Astrocyte (in vitro differentiated cells and primary cell): ENCODE measurements at regions not wholly inside any gene's neighbourhood (a gene's known extent, or its start where the extent isn't known, plus 50 kb on each side); places are given as distances from the start of the nearest gene placed in this dataset.
A peak's percentile ranks its signal among the peaks of the same experiment; 100 is the strongest.
"Not testable (repeated sequence)": the region's sequence is repeated elsewhere in the genome, so short reads cannot be mapped to it uniquely, and the experiment has no call there.

ENCODE experiments used
- DNase-seq: peaks from one replicate; pipeline ENCODE4 v3.0.0-alpha.2; 2010; ENCODE audit warnings: low read depth
- FAIRE-seq: peaks from 2 replicates; lab custom pipeline; 2011; peaks lifted over from hg19 to GRCh38; lab: Jason Lieb, UNC
- H2AFZ ChIP-seq: 2 replicates; pipeline ENCODE4 v1.6.0; 2012; ENCODE audit warnings: low read depth, low read length, inconsistent platforms
- H3K27ac ChIP-seq: 2 replicates; pipeline ENCODE4 v1.5.1; 2011; ENCODE audit warnings: low read depth, low read length, inconsistent platforms
- H3K27me3 ChIP-seq: 2 replicates; pipeline ENCODE4 v1.6.0; 2011; ENCODE audit warnings: low read length, inconsistent platforms; ENCODE audit not compliant: insufficient read depth
- H3K36me3 ChIP-seq: 2 replicates; pipeline ENCODE4 v1.5.1; 2011; ENCODE audit warnings: low read length, inconsistent platforms; ENCODE audit not compliant: insufficient read depth
- H3K4me1 ChIP-seq: 2 replicates; pipeline ENCODE4 v1.5.1; 2011; ENCODE audit warnings: low read length, inconsistent platforms; ENCODE audit not compliant: insufficient read depth
- H3K4me2 ChIP-seq: 2 replicates; pipeline ENCODE4 v1.6.0; 2012; ENCODE audit warnings: low read length, inconsistent platforms
- H3K4me3 ChIP-seq: 2 replicates; pipeline ENCODE4 v1.5.1; 2011; ENCODE audit warnings: low read depth, mild to moderate bottlenecking, low read length, inconsistent platforms; ENCODE audit not compliant: insufficient read depth
- H3K79me2 ChIP-seq: 2 replicates; pipeline ENCODE4 v1.6.0; 2012; ENCODE audit warnings: mild to moderate bottlenecking, low read length, inconsistent platforms; ENCODE audit not compliant: insufficient read depth
- H3K9ac ChIP-seq: 2 replicates; pipeline ENCODE4 v1.6.0; 2012; ENCODE audit warnings: mild to moderate bottlenecking, low read length, inconsistent platforms
- H3K9me3 ChIP-seq: 2 replicates; pipeline ENCODE4 v1.5.1; 2012; ENCODE audit warnings: low read depth, mild to moderate bottlenecking, low read length, inconsistent platforms; ENCODE audit not compliant: insufficient read depth
- H4K20me1 ChIP-seq: 2 replicates; pipeline ENCODE4 v1.6.0; 2012; ENCODE audit warnings: low read length, inconsistent platforms; ENCODE audit not compliant: insufficient read depth
- H3K27ac Mint-ChIP-seq: one replicate; pipeline ENCODE4 v1.8.0; 2021; ENCODE audit warnings: mild to moderate bottlenecking, mixed read lengths; ENCODE audit not compliant: unreplicated experiment
- H3K27me3 Mint-ChIP-seq: one replicate; pipeline ENCODE4 v1.8.0; 2021; ENCODE audit warnings: low read depth, mixed read lengths; ENCODE audit not compliant: unreplicated experiment
- H3K36me3 Mint-ChIP-seq: one replicate; pipeline ENCODE4 v1.8.0; 2021; ENCODE audit warnings: low read depth, mixed read lengths; ENCODE audit not compliant: unreplicated experiment
- H3K4me1 Mint-ChIP-seq: one replicate; pipeline ENCODE4 v1.8.0; 2021; ENCODE audit warnings: low read depth, mixed read lengths; ENCODE audit not compliant: unreplicated experiment
- H3K4me3 Mint-ChIP-seq: one replicate; pipeline ENCODE4 v1.8.0; 2021; ENCODE audit warnings: mild to moderate bottlenecking, moderate library complexity, mixed read lengths; ENCODE audit not compliant: unreplicated experiment
- H3K9me3 Mint-ChIP-seq: one replicate; pipeline ENCODE4 v1.8.0; 2021; ENCODE audit warnings: mild to moderate bottlenecking, mixed read lengths; ENCODE audit not compliant: unreplicated experiment
- EZH2 ChIP-seq: IDR thresholded peaks from 2 replicates; pipeline ENCODE4 v1.6.1; 2012; ENCODE audit warnings: mild to moderate bottlenecking, low read length, inconsistent platforms; ENCODE audit not compliant: insufficient read depth
- TF ChIP-seq, protein P1 (sequence below): IDR thresholded peaks from 2 replicates; pipeline ENCODE4 v1.5.1; 2011; ENCODE audit warnings: low read depth, mild to moderate bottlenecking, inconsistent platforms, low read length, moderate library complexity; ENCODE audit not compliant: insufficient read depth

DNA sequence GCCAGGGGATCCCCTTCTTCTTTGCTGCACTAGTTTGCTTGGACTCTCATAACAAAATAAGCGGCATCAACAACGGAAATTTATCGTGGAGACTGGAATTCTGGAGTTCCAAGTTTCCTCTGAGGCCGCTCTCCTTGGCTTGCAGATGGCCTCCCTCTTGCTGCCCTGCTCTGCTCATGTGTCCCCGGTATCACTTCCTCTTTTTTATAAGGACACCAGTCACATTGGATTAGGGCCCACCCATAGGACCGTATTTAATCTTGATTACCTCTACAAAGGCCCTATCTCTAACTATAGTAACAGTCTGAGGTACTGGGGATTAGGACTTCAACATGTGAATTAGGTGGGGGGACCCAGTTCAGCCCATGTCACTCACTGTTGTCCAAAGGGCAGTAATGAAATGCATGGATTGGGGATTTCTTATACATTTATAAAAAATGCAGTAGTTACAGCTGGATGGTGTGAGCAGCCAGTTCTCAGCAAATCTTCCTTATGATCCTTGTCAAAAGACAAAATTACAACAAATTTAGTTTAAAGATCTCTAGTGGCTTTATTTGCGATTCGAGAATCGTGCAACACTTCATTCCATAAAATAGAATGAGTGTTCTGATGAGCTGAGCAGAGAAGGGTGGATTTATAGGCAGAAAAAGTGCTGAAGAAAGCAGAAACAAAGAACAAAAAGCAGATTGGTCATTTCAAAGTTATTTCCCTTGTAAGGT is 59.3 kb upstream of the AKAP12 start:
- H3K4me1 ChIP-seq: peaks cover 7% of the 10 kb centered on the region
- no peak overlapping the region for H3K4me3 Mint-ChIP-seq
- H3K36me3 Mint-ChIP-seq: no peaks in the 10 kb centered on the region
- H3K9me3 Mint-ChIP-seq: peaks cover 10% of the 10 kb centered on the region
- H3K4me1 Mint-ChIP-seq: no peaks in the 10 kb centered on the region
- no peaks in the 10 kb centered on the region for H3K36me3 ChIP-seq
- H3K4me2 ChIP-seq: no peak overlapping the region
- peaks cover 2% of the 10 kb centered on the region for H3K27me3 Mint-ChIP-seq
- no peaks in the 10 kb centered on the region for H4K20me1 ChIP-seq
- no peaks in the 10 kb centered on the region for H3K79me2 ChIP-seq
- no peak overlapping the region for H3K27ac ChIP-seq
- H2AFZ ChIP-seq: no peak overlapping the region
- TF ChIP-seq, protein P1, sequence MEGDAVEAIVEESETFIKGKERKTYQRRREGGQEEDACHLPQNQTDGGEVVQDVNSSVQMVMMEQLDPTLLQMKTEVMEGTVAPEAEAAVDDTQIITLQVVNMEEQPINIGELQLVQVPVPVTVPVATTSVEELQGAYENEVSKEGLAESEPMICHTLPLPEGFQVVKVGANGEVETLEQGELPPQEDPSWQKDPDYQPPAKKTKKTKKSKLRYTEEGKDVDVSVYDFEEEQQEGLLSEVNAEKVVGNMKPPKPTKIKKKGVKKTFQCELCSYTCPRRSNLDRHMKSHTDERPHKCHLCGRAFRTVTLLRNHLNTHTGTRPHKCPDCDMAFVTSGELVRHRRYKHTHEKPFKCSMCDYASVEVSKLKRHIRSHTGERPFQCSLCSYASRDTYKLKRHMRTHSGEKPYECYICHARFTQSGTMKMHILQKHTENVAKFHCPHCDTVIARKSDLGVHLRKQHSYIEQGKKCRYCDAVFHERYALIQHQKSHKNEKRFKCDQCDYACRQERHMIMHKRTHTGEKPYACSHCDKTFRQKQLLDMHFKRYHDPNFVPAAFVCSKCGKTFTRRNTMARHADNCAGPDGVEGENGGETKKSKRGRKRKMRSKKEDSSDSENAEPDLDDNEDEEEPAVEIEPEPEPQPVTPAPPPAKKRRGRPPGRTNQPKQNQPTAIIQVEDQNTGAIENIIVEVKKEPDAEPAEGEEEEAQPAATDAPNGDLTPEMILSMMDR: no peak
- no peak for TF ChIP-seq EZH2
- DNase-seq (no peak), FAIRE-seq (no peak)
- no peak overlapping the region for H3K9ac ChIP-seq
- H3K4me3 ChIP-seq: no peak overlapping the region
- H3K9me3 ChIP-seq: no peaks in the 10 kb centered on the region
- H3K27ac Mint-ChIP-seq: no peak overlapping the region
- H3K27me3 ChIP-seq: no peaks in the 10 kb centered on the region

GRCh38 chr6:151181706-151182363 is 57.9 kb upstream of the AKAP12 start:
- no peaks in the 10 kb centered on the region for H3K79me2 ChIP-seq

GRCh38 chr6:151182958-151183357 is 56.8 kb upstream of the AKAP12 start:
- H3K36me3 Mint-ChIP-seq, H2AFZ ChIP-seq, H3K4me3 Mint-ChIP-seq, H3K9me3 ChIP-seq, H4K20me1 ChIP-seq, H3K27ac ChIP-seq, DNase-seq, H3K27ac Mint-ChIP-seq, H3K27me3 Mint-ChIP-seq, H3K9me3 Mint-ChIP-seq, H3K27me3 ChIP-seq, H3K4me1 ChIP-seq, H3K36me3 ChIP-seq, H3K4me2 ChIP-seq, H3K4me1 Mint-ChIP-seq, H3K9ac ChIP-seq, H3K4me3 ChIP-seq, H3K79me2 ChIP-seq, FAIRE-seq: not testable (repeated sequence)

More at GRCh38 chr6:151181706-151182363, 57.9 kb upstream of the AKAP12 start:
- TF ChIP-seq, protein P1: no peak
- TF ChIP-seq EZH2: no peak
- Histone ChIP-seq H3K36me3 (no peaks in the 10 kb centered on the region), H3K27ac (no peak overlapping the region), H3K4me3 (no peak overlapping the region), H3K9me3 (no peaks in the 10 kb centered on the region), H4K20me1 (no peaks in the 10 kb centered on the region), H3K9ac (no peak overlapping the region), H3K4me2 (no peak overlapping the region), H3K4me1 (peaks cover 7% of the 10 kb centered on the region), H2AFZ (no peak overlapping the region), H3K27me3 (no peaks in the 10 kb centered on the region)
- Mint-ChIP-seq H3K9me3 (peaks cover 10% of the 10 kb centered on the region), H3K27ac (no peak overlapping the region), H3K27me3 (peaks cover 2% of the 10 kb centered on the region), H3K4me3 (no peak overlapping the region), H3K4me1 (no peaks in the 10 kb centered on the region), H3K36me3 (no peaks in the 10 kb centered on the region)
- DNase-seq (peak; percentile 63), FAIRE-seq (no peak)
